Mucosa of descending colon (tissue), 3 donors: ENCODE measurements at regions not wholly inside any gene's neighbourhood (a gene's known extent, or its start where the extent isn't known, plus 50 kb on each side); places are given as distances from the start of the nearest gene placed in this dataset.

Experiments
- ATAC-seq: fragments of 200-7000 bp; cut with Tn5 transposase; one replicate; pipeline ENCODE4 v1.9.1; 2020; ENCODE audit warnings: mild to moderate bottlenecking, moderate library complexity
- DNase-seq, 3 donors: peaks; one replicate each; pipeline ENCODE4 v3.0.0-alpha.2; 2020
- H3K36me3 ChIP-seq: fragments of 200-600 bp; one replicate; pipeline ENCODE4 v1.8.0; 2021; ENCODE audit warnings: low read depth, mild to moderate bottlenecking
- H3K4me1 ChIP-seq: fragments of 200-600 bp; one replicate; pipeline ENCODE4 v1.8.0; 2021; ENCODE audit warnings: low read depth, mild to moderate bottlenecking
- H3K4me3 ChIP-seq: fragments of 200-600 bp; one replicate; pipeline ENCODE4 v1.8.0; 2021; ENCODE audit warnings: mild to moderate bottlenecking
- H3K9me3 ChIP-seq: fragments of 200-600 bp; one replicate; pipeline ENCODE4 v1.8.0; 2021; ENCODE audit warnings: mild to moderate bottlenecking
- intact Hi-C, 2 donors: fragments of 100-400 bp; cut with DNase I in 1 of 2; cut with micrococcal nuclease in 1 of 2; formaldehyde crosslinking; loops; one replicate each; pipeline versions ENCODE4 v1.11.0 to v1.11.1; 2022; cut with DNase I, micrococcal nuclease
- TF ChIP-seq, protein P1 (sequence below): fragments of 200-600 bp; IDR thresholded peaks from one replicate; pipeline ENCODE4 v1.8.0; 2022; ENCODE audit warnings: antibody characterized with exemption, mild to moderate bottlenecking
- donor health status: DM: no; HTN: no; CAD: no; lungs with moderate emphysema.
- donor health status: DM: no; HTN: no; CAD: no.
- donor health status: DM: no; HTN: yes; CAD: no.

DNA sequence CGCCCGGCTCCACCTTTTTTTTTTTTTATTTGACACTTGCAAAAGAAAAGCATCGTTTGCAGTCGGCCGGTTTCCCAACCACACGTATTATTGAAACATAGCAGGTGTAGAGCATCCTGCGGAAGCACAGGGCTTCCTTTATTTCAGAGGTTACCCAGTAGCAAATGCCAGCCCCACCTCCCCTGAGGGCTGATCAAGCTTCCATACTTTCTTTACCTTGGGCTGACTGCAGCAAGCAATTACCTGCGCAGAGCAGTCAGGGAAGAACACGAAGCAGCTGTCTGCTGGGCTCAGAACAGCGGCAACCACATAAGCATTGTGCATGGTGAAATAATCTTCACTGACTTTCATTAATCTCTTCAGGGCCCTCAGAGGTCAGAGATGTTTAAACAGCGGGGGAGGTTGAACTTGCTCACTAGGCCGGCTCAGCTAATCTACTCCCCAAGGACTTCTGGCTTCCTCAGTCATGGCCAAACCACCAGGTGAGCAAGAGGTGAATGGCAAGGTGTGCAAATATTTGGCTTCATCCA, 784.7 kb upstream of the AUTS2 start:
- no peak for DNase-seq
- TF ChIP-seq, protein P1, sequence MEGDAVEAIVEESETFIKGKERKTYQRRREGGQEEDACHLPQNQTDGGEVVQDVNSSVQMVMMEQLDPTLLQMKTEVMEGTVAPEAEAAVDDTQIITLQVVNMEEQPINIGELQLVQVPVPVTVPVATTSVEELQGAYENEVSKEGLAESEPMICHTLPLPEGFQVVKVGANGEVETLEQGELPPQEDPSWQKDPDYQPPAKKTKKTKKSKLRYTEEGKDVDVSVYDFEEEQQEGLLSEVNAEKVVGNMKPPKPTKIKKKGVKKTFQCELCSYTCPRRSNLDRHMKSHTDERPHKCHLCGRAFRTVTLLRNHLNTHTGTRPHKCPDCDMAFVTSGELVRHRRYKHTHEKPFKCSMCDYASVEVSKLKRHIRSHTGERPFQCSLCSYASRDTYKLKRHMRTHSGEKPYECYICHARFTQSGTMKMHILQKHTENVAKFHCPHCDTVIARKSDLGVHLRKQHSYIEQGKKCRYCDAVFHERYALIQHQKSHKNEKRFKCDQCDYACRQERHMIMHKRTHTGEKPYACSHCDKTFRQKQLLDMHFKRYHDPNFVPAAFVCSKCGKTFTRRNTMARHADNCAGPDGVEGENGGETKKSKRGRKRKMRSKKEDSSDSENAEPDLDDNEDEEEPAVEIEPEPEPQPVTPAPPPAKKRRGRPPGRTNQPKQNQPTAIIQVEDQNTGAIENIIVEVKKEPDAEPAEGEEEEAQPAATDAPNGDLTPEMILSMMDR, result no peak
- intact Hi-C loops, result no loop called here
- peaks cover 16% of the 10 kb centered on the region for H3K9me3 ChIP-seq
- H3K4me1 ChIP-seq, result no peaks in the 10 kb centered on the region
- no peaks in the 10 kb centered on the region for H3K36me3 ChIP-seq
- H3K4me3 ChIP-seq, result no peak overlapping the region
- no peak for ATAC-seq

DNA sequence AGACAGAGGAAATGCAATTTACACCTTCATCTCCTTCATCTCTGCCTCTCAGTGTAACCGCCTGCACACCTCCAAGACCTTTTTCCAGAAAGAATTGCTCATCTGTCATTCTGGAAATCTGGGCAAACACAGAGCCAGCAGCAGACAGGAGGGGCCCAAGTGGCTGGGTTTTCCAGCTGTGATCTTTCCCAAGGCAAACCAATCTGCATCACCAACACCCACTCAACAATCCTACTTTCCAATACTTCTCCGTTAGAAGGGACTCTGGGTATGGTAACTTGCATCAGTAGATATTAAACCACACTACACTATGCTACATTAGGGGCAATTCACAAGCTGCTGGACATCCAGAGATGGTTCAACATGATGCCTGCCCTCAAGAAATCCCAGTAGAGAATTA, 781.8 kb upstream of the AUTS2 start:
- intact Hi-C loops, result no loop called here
- TF ChIP-seq, protein P1, result no peak
- Histone ChIP-seq H3K4me1 (no peaks in the 10 kb centered on the region), H3K9me3 (peaks cover 26% of the 10 kb centered on the region), H3K36me3 (no peaks in the 10 kb centered on the region), H3K4me3 (no peak overlapping the region)
- DNase-seq (no peak), ATAC-seq (no peak)

DNA sequence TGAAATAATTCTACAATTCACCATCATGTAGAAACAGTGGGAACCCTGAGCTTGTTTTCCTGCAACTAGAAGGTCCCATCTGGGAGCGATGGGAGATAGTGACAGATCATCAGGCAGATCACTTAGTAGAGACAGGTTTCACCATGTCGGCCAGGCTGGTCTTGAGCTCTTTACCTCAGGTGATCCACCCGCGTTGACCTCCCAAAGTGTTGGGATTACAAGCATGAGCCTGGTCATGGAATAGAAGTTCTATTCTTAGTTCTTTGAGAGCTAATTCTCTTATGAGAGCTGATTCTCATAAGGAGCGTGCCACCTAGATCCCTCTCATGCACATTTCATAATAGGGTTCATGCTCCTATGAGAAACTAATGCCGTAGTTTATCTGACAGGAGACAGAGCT, 778.0 kb upstream of the AUTS2 start:
- no peaks in the 10 kb centered on the region for H3K4me1 ChIP-seq
- ATAC-seq, result no peak

DNA sequence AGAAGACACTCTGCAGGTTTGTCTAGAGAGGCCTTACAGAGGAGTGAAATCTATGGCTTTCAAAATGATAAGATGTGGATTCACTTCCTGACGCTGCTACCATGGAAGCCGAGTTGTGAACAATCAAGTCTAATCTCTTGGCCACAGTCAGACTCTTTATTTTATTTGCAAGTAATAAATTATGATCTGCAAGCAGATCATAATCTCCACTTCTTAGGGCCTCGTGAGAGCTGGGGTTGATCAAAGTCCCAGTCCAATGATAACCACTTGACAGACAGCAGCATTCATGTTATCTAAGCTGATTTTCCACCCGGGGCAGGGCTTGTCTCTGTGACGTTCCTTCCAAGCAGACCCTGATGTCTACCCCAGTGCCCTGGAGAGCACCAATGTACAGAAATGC, 776.4 kb upstream of the AUTS2 start:
- intact Hi-C loops, result no loop called here
- Histone ChIP-seq H3K4me3 (no peak overlapping the region), H3K4me1 (no peaks in the 10 kb centered on the region), H3K9me3 (peaks cover 35% of the 10 kb centered on the region), H3K36me3 (no peaks in the 10 kb centered on the region)
- ATAC-seq (no peak), DNase-seq (no peak)
- TF ChIP-seq, protein P1, result no peak

More for the DNA sequence above, 778.0 kb upstream of the AUTS2 start:
- no peak overlapping the region for H3K4me3 ChIP-seq
- peaks cover 38% of the 10 kb centered on the region for H3K9me3 ChIP-seq
- TF ChIP-seq, protein P1, result no peak
- intact Hi-C loops, result no loop called here
- DNase-seq, result no peak
- H3K36me3 ChIP-seq, result no peaks in the 10 kb centered on the region

DNA sequence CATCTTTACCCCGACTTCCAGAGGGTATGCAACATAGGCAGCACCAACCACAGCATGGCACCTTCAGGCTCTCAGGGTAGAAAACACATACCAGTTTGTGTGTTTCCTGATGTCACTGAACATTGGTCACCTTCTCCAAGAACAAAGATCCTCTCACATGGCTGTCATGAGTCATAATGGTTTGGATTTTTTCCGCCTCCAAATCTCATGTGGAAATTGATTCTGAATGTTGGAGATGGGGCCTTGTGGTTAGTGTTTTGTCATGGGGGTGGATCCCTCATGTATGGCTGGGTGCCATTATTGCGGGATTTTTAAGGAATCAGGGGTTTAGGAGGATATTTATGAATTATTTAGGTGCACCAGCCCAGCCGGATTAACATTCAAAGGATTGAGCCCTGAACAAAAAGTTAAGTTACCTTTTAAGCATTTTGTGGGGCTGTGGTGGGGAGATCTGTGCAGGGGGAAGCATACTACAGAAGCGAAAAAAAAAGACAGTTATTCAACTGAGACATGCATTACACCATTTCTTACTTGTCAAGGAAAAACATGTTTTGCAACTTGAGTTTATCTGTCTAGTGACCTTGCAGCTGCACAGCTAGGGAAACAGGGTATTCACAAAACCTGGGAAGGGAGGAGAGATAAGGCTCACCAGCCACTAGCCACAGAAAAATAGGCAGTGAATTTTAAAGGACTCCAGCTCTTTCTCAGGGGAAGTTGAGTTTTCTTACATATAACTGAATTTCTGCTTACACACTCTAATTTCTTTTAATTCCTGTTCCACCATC, 774.1 kb upstream of the AUTS2 start:
- no peak for ATAC-seq

More for the DNA sequence above, 774.1 kb upstream of the AUTS2 start:
- H3K9me3 ChIP-seq, result peaks cover 38% of the 10 kb centered on the region
- intact Hi-C loops, result no loop called here
- DNase-seq, result no peak
- H3K36me3 ChIP-seq, result no peaks in the 10 kb centered on the region
- TF ChIP-seq, protein P1, result no peak
- H3K4me1 ChIP-seq, result no peaks in the 10 kb centered on the region
- H3K4me3 ChIP-seq, result no peak overlapping the region
